ENCODE measurements at regions not wholly inside any gene's neighbourhood (a gene's known extent, or its start where the extent isn't known, plus 50 kb on each side); places are given as distances from the start of the nearest gene placed in this dataset.

GRCh38 chr9:14389146-14389545, 75.2 kb upstream of the NFIB start:
- TF ChIP-seq CTCF (IDR thresholded peaks at IDR 0.05 in 4 of 5, conservative IDR thresholded peaks at IDR 0.05 in 1 of 5) (no peak), POLR2A (IDR thresholded peaks at IDR 0.05) (no peak)

Data from gastrocnemius medialis (tissue), 4 donors.